HG02870 (cell line): ENCODE measurements at regions not wholly inside any gene's neighbourhood (a gene's known extent, or its start where the extent isn't known, plus 50 kb on each side); places are given as distances from the start of the nearest gene placed in this dataset.
"Not testable (repeated sequence)": the region's sequence is repeated elsewhere in the genome, so short reads cannot be mapped to it uniquely, and the experiment has no call there.

Source experiments
- ATAC-seq: cut with Tn5 transposase; IDR thresholded peaks from one replicate; pipeline ENCODE4 v1.9.1; 2021; ENCODE audit warnings: mild to moderate bottlenecking, moderate library complexity; ENCODE audit not compliant: unreplicated experiment

DNA sequence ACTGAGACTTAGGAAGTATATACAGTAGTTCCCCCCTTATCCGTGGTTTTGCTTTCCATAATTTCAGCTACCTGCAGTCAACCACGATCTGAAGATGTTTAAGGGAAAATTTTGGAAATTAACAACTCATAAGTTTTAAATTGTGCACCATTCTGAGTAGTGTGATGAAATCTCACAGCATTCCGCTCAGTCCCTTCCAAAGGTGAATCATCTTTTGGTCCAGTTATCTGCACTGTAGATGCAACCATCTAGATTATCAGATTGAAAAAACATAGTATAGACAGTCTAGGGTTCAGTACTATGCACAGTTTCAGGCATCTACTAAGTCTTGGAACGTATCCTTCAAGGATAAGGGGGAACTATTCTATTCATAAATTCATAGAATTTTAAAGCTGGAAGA, 109.0 kb downstream of the ANXA3 start:
- no peak for ATAC-seq

DNA sequence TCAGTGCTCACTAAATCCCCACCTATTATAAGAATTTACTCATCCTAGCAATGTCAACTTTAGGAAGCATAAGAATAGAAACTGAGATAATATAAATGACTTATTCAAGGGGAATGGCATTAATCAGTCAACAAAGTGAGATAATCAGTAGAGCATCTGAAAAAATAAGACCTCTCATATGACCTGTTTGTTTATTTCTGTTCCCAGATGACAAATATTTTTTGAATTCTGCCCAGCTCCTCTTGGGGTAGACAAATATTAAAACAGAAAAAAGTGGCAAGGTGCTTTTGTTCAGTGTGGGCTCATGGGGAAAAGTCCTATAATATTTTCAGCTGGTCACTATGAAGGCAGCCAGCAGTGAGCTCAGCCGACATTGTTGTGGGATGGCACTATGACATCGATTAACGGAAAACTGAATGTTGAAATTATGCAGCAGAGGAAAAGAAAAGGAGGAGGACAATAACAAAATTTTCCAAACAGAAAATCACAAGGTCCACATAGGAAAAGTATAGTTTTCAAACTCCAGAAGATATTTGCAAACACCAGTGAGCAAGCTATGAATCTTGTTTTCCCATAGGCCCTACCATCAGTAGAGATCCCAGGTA, 109.6 kb downstream of the ANXA3 start:
- ATAC-seq = no peak

DNA sequence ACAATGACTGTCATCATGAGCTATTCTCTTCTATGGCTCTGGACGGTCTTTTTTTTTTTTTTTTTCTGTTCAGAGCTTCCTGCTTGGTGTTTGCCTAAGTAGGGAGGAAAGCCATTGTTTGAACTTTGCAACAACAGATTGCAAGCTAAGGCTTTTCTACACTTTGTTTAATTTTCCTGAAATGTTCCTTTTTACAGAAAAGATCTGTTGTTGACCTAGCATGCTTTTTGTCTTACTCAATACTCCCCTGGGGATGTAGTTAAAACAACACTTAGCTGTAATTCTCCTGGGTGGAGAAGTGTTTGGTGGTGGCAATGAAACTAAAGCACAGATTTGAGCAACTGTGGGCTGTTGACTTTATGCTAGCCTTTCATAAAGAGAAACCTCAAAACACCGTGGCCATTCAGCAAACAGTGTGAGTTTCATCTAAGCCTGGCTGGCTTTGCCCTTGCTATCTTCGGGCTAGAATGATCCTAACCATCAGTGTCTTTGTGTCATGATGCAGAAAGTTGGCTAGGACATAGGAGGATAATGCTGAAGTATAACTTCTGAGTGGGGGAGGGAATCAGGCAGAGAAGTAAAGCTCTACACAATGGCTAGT, 110.5 kb downstream of the ANXA3 start:
- ATAC-seq = peak; percentile 82

DNA sequence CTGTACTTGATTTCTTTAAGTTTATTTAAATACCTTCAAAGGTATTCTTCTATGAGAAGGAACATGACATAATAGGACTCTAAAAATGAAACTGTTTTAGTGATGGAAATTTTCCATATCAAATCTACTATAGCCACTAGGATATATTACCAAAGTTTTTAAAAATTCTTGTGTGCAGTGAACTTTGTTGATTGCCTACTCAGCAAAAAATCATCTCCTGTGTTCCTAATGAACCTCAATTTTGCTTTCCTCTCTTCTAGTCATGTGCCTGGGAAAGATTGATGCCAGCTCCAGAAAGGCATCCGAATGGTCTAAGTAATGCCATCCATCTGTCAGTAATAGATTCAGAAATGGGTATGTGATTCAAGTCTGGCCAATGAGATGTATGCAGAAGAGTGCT, 111.1 kb downstream of the ANXA3 start:
- ATAC-seq = no peak

DNA sequence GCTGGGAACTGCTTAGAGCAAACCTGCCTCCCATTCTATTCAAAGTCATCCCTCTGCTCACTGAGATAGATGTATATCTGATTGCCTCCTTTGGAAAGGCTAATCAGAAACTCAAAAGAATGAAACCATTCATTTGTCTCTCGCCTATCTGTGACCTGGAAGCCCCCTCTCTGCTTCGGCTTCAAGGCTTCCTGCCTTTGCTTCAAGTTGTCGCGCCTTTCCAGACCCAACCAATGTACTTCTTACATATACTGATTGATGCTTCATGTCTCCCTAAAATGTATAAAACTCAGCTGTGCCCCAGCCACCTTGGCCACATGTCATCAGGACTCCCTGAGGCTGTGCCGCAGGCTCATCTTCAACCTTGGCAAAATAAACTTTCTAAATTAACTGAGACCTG, 111.9 kb upstream of the BMP2K start:
- not testable (repeated sequence) for ATAC-seq

DNA sequence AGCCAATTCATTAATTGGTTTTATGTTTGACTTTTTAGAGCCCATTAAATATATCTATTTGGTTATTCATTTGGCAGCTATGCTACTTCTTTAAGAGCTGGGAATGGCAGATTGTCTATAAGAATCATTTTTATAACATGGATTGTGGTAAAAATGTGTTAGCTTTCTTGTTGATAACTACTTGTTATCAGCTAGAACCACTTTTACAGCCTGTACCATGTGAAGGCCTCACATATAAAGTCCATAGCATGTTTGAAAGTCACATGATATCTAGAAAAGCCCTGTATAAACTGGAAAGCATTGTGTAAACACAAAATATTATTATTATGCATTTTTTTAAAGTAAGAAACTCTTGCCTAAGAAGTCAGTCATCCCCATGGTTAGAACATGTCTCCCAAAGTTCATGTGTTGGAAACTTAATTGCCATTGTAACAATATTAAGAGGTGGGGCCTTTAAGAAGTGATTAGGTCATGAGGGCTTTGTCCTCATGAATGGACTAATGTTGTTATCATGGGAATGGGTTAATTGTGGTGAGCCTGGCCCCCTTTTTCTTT, 110.9 kb upstream of the BMP2K start:
- ATAC-seq = no peak

DNA sequence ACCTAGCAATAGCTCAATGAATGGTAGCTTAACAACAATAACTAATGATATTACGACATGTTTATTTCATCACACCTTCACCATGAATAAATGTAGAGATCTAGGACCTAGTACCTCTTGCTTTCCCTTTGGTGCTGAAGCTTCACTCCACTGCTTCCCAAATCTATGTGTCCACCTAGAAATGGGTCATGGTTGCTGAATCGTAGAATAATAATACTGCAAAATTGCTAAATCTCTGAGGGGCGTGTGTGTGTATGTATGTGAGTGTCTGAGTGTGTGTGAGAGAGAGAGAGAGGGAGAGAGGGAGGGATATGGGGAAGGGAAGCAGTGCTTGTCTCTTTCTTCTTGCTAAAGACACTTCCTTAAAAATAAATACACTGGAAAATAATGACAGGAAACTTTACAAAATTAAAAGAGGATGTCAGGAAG, 109.3 kb upstream of the BMP2K start:
- no peak for ATAC-seq

DNA sequence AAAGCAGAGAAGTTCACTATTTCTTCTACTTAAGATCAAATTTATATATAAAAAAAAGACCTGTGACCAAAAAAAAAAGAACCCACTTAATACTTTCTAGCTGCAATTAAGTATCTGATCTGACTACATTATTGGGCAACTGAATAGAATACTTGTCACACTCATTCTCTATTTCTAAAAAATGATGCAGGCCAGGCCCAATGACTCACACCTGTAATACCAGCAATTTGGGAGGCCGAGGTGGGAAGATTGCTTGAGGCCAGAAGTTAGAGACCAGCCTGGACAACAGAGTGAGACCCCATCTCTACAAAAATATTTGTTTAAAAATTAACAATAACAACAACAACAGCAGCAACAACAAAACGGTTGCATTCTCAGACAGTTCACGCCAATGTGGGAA, 108.8 kb upstream of the BMP2K start:
- ATAC-seq = peak; percentile 13

DNA sequence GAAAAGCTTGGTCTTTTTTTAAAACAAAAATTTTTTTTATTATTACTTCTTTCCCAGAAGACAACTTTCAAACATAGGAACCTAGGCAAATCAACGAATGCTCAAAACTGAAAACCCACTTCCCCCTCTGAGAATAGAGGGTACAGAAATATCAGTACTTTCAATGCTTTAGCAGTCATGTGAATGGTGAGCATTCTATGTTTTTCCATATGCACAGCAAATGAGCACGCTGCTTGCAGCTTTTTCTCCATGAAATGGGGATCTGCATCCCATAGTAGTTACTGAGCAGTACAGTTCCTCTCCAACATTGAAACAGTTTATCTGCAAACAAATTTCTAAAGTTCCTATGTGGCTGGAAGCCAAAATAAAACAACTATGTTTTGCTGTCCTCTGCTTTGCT, 108.4 kb upstream of the BMP2K start:
- ATAC-seq = peak; percentile 95

DNA sequence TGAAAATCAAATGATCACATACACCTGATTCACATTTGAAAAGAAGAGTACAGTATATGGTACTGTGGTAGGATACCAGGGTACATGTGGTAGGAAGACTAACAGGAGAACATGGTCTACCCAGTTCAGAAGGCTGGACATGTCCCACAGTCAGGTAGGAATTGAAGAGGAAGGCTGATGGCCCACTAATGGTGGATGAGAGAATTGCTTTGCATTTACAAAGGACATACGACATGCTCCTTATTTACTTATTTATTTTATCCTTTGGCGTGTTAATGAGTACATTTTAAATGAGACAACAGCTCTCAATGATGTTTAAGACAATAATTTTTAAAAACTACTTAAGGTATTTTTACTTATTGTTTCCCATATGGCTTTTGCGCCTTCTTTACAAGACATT, 106.7 kb upstream of the BMP2K start:
- no peak for ATAC-seq

DNA sequence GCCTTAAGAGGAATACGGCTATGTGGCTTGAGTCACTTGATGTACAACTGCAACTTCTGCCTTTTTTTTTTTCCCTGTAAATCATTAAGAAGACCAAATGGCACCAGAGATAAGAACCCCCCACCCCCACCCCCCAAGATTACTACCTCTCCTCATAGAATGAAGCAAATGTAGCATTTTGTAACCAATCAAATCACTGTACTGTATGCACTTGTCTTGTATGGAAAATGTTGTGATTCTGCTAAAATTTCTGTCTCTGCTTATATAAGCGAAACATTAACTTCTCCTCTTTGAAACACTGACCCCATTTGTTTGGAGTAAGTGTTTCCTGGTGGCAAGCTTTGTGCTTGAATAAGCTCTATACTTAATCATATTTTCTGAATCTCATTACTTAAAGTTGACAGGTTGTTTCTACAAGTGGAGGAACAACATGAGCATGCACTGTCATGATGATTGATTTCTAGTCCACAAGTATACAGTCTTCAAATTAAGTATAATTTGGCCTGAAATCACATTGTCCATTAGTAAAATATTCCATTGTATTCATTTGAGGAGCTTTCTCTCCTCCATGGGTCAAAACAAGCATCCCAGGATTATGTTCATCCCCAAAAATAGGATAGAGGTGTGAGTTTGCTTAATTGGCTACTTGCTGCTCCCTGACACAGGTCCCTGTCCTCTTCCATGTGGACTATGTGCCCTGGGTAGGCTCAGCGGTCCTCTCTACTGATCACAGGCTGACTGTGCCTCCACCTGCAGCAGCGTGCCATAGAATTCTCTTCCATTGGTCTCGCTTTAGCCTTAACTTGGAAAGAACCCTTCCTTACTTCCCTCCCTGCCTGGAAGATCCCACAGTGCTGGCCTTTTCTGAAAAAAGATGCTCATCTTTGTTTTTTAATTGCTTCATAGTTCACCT, 104.0 kb upstream of the BMP2K start:
- no peak for ATAC-seq

DNA sequence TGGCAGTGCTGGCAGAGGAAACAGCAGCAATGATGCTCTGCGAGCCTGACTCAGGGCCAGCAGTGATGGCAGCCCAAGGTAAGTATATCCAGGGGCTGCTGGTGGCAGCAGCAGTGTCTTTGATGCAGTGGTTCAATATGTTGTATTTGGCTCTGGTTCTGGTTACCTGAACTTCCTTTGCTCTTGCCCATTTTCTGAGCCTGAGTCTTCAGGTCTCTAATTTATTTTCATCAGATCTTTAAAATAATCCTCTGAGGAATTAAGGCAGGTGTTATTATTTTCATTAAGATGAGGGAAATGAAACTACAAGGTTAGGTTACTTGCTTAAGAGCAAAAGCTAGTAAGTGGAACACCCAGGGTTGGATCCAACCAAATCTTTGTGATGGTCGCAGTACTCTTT, 102.8 kb upstream of the BMP2K start:
- ATAC-seq = no peak

DNA sequence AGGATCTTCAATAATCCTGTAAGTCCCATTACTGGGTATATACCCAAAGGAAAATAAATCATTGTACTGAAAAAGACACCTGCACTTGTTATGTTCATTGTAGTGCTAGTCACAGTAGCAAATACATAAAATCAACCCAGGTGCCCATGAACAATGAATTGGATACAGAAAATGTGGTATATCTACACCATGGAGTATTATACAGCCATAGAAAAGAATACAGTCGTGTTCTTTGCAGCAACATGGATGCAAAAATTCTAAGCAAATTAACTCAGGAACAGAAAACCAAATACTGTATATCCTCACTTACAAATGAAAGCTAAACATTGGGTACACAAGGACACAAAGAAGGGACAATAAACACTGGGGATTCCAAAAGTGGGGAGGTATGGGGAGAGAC, 100.8 kb upstream of the BMP2K start:
- ATAC-seq = no peak

DNA sequence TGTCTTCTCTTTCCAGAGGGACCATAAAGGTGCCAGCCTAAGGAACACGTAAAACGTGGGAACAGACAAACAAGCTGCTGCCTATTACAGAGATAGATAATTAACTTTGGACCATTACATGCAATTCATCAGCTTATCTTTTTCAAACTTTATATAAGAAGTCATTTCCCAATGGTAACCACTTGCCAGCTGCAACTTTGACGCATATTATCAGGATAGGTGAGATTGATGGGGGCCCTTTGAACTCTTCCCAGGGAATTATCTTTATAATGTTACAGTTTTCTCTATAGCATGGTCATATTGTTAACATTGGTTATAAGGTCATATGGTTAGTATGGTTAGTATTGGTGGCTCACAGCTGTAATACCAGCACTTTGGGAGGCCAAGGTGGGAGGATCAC, 94.1 kb upstream of the BMP2K start:
- no peak for ATAC-seq

DNA sequence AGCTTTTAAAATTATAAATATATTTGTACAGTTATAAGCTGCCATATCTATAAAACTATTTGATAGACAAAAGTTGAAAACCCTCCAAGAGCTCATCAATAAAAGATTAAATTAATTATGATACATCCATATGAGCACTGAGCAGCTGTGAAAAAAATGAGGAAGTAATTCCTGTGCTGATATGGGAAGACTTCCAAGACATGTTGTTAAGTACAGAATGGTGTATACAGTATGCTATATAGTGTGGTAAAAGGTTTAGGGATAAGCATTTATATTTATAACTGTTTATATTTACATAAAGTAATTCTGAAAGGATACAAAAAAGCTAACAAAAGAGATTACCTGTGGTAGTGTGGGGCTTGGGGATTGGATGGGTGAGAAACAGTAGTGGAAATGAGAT, 92.8 kb upstream of the BMP2K start:
- ATAC-seq = no peak

DNA sequence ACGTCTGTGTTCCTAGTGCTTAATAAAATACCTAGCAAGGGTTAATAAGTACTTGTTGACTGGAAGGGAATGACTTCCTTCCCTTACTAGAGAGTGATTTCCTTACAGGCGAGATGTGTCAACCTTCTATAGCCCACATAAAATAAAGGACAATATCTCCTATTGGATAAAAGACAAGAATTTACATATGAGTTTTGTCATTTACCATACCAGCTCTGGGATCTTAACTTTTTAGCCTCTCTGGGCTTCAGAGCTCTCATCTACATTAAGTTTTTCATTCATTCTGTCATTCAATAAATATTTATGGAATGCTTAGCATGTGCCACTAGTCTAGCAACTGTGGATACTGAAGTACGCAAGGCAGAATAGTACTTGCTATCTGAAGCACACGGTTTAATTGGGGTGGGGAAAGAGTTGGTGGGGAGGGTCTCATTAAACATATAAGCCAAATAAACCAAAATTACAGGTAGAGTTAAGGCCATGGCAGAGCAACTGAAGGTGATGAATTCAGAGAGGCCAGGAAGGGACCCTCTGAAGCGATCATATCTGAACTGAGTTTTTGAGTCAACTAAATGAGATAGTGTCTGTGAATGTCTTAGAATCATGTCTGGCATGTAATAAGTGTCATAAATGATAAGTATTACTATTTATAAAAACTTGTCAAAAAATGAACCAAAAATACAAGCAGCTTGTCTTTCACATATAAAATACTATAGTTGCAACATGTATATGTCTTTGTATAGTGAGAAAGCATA, 91.6 kb upstream of the BMP2K start:
- ATAC-seq = no peak

DNA sequence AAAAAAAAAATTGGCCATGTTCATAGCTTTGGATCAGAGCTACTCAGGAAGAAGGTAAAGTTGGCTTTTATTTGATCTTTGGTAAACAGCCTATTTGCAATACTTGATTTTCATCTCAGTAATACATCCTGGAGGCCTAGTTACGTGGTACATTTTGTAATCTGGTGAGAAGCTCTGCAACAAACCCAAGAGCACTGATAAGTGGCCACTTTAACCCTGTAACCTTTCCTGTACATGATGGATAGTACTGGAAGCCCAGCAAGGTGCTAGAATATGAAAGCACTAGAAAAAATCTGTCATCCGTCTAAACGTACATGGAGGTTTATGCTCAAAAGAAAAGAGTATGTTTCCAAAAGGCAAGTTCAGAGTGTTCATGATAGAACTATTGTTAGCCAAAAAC, 88.3 kb upstream of the BMP2K start:
- ATAC-seq = no peak

DNA sequence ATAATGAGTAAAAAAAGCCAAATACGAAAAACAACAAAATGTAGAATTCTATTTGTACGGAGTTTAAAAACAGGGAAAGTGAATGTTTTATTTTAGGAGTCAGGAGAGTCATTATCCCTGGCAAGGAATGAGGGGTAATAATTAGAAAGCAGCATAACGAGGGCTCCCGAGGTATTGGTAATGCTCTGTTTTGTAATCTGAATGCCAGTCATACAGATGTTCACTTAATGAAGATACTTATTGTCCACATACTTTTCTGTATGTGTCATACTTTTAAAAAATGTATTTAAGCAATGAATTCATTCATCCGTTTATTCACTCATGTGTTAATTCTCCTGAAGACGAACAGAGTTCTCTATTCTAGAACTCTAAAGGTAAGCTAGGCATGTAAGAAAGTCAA, 87.8 kb upstream of the BMP2K start:
- ATAC-seq = no peak

DNA sequence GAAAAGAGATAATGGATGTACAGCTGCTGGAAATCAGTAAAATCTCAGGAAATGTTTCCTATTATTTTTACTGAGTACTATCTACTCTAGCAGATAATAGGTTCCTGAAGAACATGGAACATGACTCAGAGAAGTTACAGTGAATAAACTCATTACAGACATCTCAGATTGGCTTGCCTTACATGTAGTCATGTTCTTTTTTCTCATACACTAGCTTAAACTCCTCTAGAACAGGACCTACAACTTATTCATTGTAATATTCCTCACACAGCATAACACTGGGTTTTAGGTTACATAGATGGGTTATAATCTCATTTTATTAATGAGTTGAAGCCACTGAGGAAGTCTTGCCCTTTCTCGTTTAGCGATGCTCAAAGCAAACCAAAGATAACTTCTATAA, 86.9 kb upstream of the BMP2K start:
- no peak for ATAC-seq

DNA sequence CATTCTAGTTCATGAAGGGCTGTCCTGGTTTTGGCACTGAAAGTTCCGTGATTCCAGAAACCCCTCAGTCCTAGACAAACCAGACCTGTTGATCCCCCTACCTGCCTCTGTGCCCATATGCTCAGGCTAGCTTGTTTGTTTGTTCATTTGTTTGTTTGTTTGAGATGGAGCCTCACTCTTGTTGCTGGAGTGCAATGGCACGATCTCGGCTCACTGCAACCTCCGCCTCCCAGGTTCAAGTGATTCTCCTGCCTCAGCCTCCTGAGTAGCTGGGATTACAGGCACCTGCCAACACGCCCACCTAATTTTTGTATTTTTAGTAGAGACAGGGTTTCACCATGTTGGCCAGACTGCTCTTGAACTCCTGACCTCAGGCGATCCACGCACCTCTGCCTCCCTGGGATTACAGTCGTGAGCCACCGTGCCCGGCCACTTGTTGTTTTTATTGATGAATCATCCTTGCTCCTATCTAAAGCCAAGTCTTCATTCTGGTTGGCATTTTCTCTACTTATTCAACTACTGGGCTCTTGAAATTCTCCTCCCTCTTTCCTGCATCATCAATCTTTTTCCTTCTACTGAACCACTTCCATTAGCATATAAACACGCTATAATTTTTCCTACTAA, 86.3 kb upstream of the BMP2K start:
- ATAC-seq = no peak

DNA sequence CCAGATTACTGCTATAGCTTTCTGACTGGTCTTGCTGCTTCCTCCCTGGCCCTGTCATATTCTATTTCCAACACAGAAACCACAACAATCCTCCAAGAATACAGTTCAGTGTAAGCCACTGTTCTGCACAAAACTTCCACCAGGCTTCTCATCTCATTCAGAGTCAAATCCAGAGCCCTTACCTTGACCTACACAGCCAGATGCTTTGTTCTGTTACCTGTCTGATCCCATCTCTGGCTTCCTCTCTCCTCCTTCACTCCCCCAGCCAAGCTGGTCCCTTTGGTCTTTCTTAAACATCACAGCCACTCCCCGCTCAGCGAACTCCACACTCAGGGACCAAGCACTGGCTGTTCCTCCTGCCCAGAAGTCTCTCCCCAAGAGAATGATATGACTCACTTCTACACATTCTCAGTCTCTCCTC, 84.8 kb upstream of the BMP2K start:
- no peak for ATAC-seq
